ENCODE measurements at regions not wholly inside any gene's neighbourhood (a gene's known extent, or its start where the extent isn't known, plus 50 kb on each side); places are given as distances from the start of the nearest gene placed in this dataset.

DNA sequence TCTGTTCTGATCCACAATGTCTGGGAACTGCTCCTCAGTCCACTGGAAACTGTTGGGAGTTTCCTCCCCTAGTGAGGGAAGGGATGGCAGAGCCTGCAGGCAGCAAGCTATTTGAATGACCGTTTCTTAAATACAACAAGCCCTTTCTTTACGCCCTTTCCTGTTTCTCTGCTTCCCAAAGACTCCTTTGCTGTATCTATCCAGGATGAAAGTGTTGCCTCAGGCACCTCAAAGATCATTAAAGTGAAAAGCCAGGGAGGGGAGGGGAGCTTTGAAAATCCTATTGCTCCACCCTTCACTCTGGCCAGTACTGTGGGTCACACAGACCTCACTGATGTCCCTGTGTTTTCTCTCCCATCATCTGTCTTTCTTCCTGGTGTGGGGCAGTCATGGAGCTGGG, 213.1 kb downstream of the RNF144B start:
- H3K4me3 ChIP-seq (ENCODE audit: control insufficient read depth, low read depth, low read length) = no peak overlapping the region
- TF ChIP-seq, protein P1, sequence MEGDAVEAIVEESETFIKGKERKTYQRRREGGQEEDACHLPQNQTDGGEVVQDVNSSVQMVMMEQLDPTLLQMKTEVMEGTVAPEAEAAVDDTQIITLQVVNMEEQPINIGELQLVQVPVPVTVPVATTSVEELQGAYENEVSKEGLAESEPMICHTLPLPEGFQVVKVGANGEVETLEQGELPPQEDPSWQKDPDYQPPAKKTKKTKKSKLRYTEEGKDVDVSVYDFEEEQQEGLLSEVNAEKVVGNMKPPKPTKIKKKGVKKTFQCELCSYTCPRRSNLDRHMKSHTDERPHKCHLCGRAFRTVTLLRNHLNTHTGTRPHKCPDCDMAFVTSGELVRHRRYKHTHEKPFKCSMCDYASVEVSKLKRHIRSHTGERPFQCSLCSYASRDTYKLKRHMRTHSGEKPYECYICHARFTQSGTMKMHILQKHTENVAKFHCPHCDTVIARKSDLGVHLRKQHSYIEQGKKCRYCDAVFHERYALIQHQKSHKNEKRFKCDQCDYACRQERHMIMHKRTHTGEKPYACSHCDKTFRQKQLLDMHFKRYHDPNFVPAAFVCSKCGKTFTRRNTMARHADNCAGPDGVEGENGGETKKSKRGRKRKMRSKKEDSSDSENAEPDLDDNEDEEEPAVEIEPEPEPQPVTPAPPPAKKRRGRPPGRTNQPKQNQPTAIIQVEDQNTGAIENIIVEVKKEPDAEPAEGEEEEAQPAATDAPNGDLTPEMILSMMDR (conservative IDR thresholded peaks at IDR 0.05; ENCODE audit: control insufficient read depth, insufficient read depth, low read depth, low read length) = no peak
- no peak for DNase-seq (ENCODE audit: low read depth)

DNA sequence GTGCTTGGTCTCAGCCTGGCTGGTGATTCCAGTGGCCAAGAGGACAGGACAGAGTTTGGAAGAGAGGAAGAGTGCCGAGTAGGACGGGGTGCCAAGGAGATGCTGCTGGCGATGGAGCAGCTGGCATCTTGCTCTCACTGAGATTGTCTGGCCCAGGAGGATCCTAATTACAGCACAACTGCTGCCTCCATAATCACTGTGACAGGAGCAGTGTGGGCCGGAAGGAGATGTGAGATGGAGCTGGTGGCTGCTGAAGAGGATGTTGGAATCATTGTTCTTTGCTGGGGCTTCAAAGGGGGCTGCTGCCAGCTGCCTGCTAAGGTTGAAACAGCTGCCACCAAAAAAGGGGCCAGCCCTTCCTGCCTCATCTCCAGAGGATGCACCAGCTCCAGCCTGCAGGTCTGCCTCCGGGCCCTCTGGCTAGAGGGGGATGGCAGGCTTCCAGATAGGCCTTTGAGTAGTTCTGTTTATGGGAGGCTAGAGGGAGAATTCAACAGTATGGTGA, 214.4 kb downstream of the RNF144B start:
- TF ChIP-seq, protein P1 (conservative IDR thresholded peaks at IDR 0.05; ENCODE audit: control insufficient read depth, insufficient read depth, low read depth, low read length) = no peak
- DNase-seq (ENCODE audit: low read depth) = no peak
- no peak overlapping the region for H3K4me3 ChIP-seq (ENCODE audit: control insufficient read depth, low read depth, low read length)

DNA sequence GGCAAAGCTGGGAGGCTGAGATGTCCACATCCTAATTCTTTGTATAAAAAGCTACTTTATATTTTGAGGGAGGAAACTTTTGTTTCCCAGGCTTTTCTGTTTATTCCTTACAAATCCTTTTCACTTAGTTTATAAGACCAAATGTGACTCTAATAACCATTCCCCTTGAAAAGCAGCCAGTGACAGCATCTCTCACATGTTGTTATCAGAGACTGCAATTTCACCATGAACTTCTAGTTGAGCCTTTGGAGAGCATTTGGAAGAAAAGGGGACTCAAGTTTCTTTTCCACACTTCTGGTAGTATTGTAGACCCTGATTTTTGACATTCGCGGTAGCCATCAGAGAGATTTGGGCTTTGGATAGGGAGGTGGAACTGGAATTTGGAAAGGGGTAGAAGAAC, 215.8 kb downstream of the RNF144B start:
- TF ChIP-seq, protein P1 (conservative IDR thresholded peaks at IDR 0.05; ENCODE audit: control insufficient read depth, insufficient read depth, low read depth, low read length) = no peak
- DNase-seq (ENCODE audit: low read depth) = no peak
- H3K4me3 ChIP-seq (ENCODE audit: control insufficient read depth, low read depth, low read length) = no peak overlapping the region

DNA sequence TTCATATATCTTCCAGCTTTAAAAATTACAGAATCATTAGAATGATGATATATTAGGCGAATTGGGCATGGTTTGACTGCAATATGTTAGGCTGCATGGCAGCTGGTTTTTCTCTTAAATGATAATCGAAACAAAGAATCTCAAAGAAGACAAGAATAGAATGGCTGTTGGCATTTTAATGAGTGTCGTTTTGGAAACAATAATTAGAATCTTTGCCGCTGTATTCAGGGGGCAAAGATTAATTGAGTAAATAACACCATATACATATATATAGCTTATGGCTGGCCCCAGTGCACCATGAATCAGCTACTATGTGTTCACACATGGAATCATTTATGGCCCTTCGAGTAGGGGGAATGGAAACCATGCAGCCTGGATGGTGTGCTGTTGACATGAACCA, 216.2 kb downstream of the RNF144B start:
- no peak for DNase-seq (ENCODE audit: low read depth)
- TF ChIP-seq, protein P1 (conservative IDR thresholded peaks at IDR 0.05; ENCODE audit: control insufficient read depth, insufficient read depth, low read depth, low read length) = no peak
- H3K4me3 ChIP-seq (ENCODE audit: control insufficient read depth, low read depth, low read length) = no peak overlapping the region

DNA sequence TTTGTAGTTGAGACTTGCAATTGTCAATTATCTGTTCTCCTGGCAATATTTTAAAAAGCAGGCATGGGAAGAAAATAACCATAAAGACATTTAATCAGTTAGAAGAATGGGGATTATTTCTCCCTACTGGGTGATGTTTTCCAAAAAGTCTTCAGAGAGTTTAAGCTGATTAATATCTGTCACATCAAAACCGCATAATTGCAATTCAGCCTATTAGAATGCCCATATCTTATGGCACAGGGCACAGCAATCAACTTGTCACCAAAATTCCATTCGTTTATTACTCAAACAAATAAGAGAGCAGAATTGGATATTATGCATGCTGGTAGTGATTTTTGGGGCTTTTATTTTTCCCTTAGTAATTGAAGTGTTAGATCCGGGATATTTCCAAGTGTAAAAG, 218.7 kb downstream of the RNF144B start:
- no peak overlapping the region for H3K4me3 ChIP-seq (ENCODE audit: control insufficient read depth, low read depth, low read length)
- no peak for DNase-seq (ENCODE audit: low read depth)
- TF ChIP-seq, protein P1 (conservative IDR thresholded peaks at IDR 0.05; ENCODE audit: control insufficient read depth, insufficient read depth, low read depth, low read length) = no peak

DNA sequence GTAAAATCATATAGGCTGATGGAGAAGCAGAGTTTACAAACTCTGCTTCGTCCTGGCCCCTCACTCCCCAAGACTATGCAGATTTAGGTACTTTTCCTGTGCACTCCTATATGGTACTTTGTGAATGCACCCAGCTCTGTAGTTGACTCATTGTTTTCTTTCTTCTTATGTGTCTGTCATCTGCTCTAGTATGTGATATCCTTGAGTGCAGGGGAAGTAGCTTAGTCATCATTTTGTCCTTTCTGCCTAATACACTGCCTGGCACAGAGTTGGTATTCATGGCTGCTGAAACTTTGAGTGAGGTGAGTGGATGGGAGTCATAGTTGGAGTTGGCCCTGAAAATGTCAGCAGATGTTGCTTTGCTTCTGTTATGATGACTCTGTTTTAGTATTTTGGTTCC, 222.6 kb downstream of the RNF144B start:
- DNase-seq (ENCODE audit: low read depth) = peak; percentile 14
- H3K4me3 ChIP-seq (ENCODE audit: control insufficient read depth, low read depth, low read length) = no peak overlapping the region
- TF ChIP-seq, protein P1 (conservative IDR thresholded peaks at IDR 0.05; ENCODE audit: control insufficient read depth, insufficient read depth, low read depth, low read length) = no peak

All from fibroblast of mammary gland (primary cell).